GM20000 (cell line): ENCODE measurements at regions not wholly inside any gene's neighbourhood (a gene's known extent, or its start where the extent isn't known, plus 50 kb on each side); places are given as distances from the start of the nearest gene placed in this dataset.
"Not testable (repeated sequence)": the region's sequence is repeated elsewhere in the genome, so short reads cannot be mapped to it uniquely, and the experiment has no call there.

Source experiments
- DNase-seq: peaks from one replicate; pipeline ENCODE4 v3.0.0; 2012; ENCODE audit warnings: low spot score
- CTCF ChIP-seq: IDR thresholded peaks from 2 replicates; pipeline ENCODE4 v1.5.1; 2012; ENCODE audit warnings: mild to moderate bottlenecking, control low read depth; ENCODE audit errors: extremely low read depth, missing control alignments

DNA sequence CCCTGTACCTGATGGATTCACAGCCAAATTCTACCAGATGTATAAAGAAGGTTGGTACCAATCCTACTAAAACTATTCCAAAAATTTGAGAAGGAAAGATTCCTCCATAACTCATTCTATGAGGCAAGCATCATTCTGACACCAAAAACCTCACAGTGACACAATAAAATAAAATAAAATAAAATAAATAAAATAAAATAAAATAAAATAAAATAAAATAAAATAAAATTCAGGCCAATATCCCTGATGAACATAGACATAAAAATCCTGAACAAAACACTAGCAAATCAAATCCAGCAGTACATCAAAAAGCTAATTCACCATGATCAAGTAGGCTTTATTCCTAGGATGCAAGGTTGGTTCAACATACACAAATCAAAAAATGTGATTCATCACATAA is 108.1 kb downstream of the PROX1 start:
- DNase-seq = not testable (repeated sequence)

DNA sequence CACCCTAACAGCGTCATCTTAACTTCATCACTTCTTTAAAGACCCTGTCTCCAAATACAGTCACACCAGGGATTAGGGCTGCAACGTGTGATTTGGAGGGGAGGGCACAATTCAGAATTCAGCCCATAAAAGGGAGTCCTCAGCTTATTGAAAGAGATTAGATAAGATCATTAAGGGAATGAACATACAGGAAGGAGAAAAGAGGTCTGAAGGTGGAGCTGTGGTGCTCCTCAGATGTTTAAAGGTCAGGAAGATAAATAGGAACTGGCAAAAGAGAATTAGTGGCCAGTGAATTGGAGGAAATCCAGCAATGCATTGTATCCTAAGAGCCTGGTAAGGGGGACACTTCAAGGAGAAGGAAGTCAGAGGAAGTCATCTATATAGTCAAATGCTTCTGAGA is 113.5 kb downstream of the PROX1 start:
- no peak for TF ChIP-seq CTCF
- no peak for DNase-seq

DNA sequence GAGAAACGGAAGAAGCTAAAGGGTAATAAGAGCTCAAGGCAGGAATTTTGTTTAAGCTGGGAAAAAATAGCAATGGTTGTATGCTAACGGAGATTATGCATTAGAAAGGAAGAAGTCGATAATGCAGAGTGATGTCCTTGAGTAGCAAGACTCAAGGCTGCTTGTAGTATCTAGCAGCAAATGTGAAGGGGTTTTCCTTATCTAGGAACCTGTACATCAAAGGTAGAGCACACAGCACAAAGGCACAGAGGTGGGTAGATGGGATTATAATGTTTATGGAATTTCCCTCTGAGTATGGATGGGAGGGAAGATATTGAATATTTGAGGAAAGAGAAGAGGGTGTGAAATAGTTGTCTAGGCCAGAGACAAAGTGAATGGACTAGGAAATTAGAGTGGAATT is 114.1 kb downstream of the PROX1 start:
- DNase-seq = no peak

DNA sequence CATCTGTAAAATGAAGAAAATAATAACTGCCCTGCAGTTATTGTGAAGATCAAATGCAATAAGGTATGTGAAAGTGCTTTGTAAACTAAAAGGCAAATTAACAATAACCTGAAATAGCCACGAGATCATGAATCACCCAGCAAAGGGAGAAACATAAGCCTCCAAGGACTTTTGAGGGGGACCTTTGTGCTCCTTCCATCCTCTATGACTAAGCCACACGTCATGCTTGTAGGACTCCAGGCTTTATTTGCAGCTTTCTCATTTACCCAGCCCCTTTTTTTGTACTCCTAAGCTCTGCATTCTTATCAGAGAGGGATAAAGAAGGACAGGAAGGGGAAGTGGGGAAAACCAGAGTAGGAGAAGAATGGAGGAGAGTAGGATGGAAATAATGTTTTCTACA is 115.1 kb downstream of the PROX1 start:
- no peak for TF ChIP-seq CTCF
- DNase-seq = no peak

More for the DNA sequence above, 114.1 kb downstream of the PROX1 start:
- no peak for TF ChIP-seq CTCF

GRCh38 chr1:214103778-214104177 is 116.0 kb downstream of the PROX1 start:
- no peak for TF ChIP-seq CTCF
- no peak for DNase-seq

DNA sequence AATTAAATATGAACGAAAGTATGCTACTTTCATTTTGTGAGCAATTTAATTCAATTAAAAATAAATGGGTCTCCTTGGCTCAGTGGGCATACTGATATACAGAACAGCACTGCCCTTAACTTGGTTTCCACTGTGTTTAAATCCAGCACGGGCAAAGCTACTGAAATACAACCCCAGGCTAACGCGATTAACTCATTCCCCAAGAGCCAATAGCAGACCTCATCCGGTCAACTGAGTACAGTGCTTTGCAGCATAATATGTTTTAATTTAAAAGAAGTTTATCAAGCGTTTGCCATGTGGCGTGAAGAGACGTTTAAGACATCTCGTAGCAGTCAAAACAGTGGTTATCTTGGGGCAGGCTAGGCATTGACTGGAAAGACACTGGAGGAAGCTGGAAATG is 118.6 kb downstream of the PROX1 start:
- no peak for TF ChIP-seq CTCF
- no peak for DNase-seq

- no peak for DNase-seq
- TF ChIP-seq CTCF = no peak
Measured at GRCh38 chr1:214107322-214108096, 119.7 kb downstream of the PROX1 start.

GRCh38 chr1:214108097-214108446 is 120.3 kb downstream of the PROX1 start:
- no peak for TF ChIP-seq CTCF
- no peak for DNase-seq
